Effector memory CD8-positive, alpha-beta T cell (primary cell): ENCODE measurements at regions not wholly inside any gene's neighbourhood (a gene's known extent, or its start where the extent isn't known, plus 50 kb on each side); places are given as distances from the start of the nearest gene placed in this dataset.

Experiments used
- ATAC-seq: fragments of 150-1000 bp; cut with Tn5 transposase; replicated peaks from 2 replicates; pipeline ENCODE4 v1.10.0; 2021; ENCODE audit warnings: mild to moderate bottlenecking, moderate library complexity
- DNase-seq, 3 experiments: peaks; one replicate each; pipeline ENCODE4 v3.0.0; 2021
- H3K27ac Mint-ChIP-seq, 2 donors: one replicate each; pipeline ENCODE4 v1.8.0; 2022; ENCODE audit warnings: mild to moderate bottlenecking in 2 of 2, mixed read lengths in 2 of 2, moderate library complexity in 2 of 2
- H3K27me3 Mint-ChIP-seq, 2 donors: one replicate each; pipeline ENCODE4 v1.8.0; 2022; ENCODE audit warnings: mixed read lengths in 2 of 2
- H3K36me3 Mint-ChIP-seq: one replicate; pipeline ENCODE4 v1.8.0; 2022; ENCODE audit warnings: mild to moderate bottlenecking, moderate library complexity, mixed read lengths; ENCODE audit not compliant: insufficient read depth
- H3K4me1 Mint-ChIP-seq, 2 donors: one replicate each; pipeline ENCODE4 v1.8.0; 2022; ENCODE audit warnings: low read depth in 2 of 2, mixed read lengths in 2 of 2
- H3K4me3 Mint-ChIP-seq, 2 donors: one replicate each; pipeline ENCODE4 v1.8.0; 2022; ENCODE audit warnings: mild to moderate bottlenecking in 2 of 2, mixed read lengths in 2 of 2, moderate library complexity in 2 of 2
- H3K9me3 Mint-ChIP-seq, 2 donors: one replicate each; pipeline ENCODE4 v1.8.0; 2022; ENCODE audit warnings: mixed read lengths in 2 of 2

GRCh38 chr2:217735034-217735433, 267.8 kb downstream of the TNS1 start:
- no peak for ATAC-seq
- Mint-ChIP-seq H3K36me3 (no peaks in the 10 kb centered on the region), H3K9me3 (no peaks in the 10 kb centered on the region), H3K4me3 (no peak overlapping the region), H3K27me3 (peaks cover 15 to 46% of the 10 kb centered on the region in 2 donors), H3K4me1 (no peaks in the 10 kb centered on the region), H3K27ac (no peak overlapping the region)
- DNase-seq, result no peak

DNA sequence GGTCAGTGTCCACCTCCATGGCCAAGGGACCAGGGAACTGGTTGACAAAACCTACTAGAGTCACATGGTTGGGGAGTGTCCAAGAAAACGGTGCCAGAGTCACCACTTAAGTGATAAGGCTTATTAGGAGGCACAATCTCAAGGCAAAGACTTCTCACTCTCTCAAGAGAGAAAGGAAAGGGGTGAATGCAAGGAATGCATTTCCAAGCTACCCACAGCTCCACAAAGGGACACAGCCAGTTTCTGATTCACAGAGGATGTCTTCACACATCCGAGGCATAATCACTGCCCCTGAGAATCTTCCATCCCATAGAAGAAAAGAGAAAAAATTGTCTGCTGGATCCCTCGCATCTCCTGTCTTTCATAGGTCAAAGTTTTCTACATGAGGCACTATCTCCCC, 269.3 kb downstream of the TNS1 start:
- Mint-ChIP-seq H3K4me1 (no peaks in the 10 kb centered on the region), H3K4me3 (no peak overlapping the region), H3K36me3 (no peaks in the 10 kb centered on the region), H3K27ac (no peak overlapping the region), H3K9me3 (no peaks in the 10 kb centered on the region), H3K27me3 (peaks cover 15 to 46% of the 10 kb centered on the region in 2 donors)
- no peak for DNase-seq
- no peak for ATAC-seq

DNA sequence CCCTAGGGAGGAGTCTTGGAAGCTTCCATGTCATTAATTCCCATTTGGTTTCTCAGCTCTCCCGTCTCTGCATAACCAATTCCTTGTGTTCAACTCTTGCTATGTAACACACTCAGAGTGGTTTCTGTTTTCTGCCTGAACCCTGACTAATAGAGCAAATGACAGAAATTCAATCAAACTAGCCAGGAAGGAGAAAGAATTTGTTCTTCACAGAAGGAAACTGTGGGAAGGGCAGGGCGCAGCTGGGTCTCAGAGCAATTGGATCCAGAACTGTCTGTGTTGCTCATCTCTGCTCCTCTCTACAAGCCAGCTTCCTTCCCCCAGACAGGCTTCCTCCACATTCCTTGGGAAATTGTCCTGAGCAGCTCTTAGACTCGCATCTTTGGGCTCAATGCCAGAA, 269.8 kb downstream of the TNS1 start:
- DNase-seq, result no peak
- H3K4me3 Mint-ChIP-seq, result no peak overlapping the region

DNA sequence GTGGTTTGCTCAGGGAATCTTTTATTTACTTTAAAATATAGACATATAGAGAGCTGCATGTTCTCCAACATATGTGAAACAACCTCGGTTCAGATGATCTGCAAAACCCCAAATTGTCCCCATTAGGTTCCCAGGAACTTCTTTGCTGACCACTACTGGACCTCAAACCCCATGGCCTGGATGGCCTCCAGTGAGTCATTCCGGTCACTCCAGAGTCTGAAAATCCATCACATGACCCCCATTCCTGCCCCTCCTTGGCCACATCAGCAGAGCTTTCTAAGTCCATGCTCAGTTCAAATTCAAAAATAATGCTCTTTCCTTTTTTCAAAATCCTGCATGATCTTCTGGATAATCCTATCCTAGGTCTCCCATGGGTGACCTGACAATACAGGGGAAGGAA, 271.0 kb downstream of the TNS1 start:
- ATAC-seq, result no peak
- H3K36me3 Mint-ChIP-seq, result no peaks in the 10 kb centered on the region
- no peak overlapping the region for H3K27ac Mint-ChIP-seq
- H3K4me3 Mint-ChIP-seq, result no peak overlapping the region
- peaks cover 15 to 45% of the 10 kb centered on the region in 2 donors for H3K27me3 Mint-ChIP-seq
- H3K4me1 Mint-ChIP-seq, result no peaks in the 10 kb centered on the region
- H3K9me3 Mint-ChIP-seq, result no peaks in the 10 kb centered on the region
- no peak for DNase-seq

More for the DNA sequence above, 269.8 kb downstream of the TNS1 start:
- no peaks in the 10 kb centered on the region for H3K4me1 Mint-ChIP-seq
- H3K36me3 Mint-ChIP-seq, result no peaks in the 10 kb centered on the region
- H3K9me3 Mint-ChIP-seq, result no peaks in the 10 kb centered on the region
- H3K27ac Mint-ChIP-seq, result no peak overlapping the region
- peaks cover 15 to 42% of the 10 kb centered on the region in 2 donors for H3K27me3 Mint-ChIP-seq
- no peak for ATAC-seq

DNA sequence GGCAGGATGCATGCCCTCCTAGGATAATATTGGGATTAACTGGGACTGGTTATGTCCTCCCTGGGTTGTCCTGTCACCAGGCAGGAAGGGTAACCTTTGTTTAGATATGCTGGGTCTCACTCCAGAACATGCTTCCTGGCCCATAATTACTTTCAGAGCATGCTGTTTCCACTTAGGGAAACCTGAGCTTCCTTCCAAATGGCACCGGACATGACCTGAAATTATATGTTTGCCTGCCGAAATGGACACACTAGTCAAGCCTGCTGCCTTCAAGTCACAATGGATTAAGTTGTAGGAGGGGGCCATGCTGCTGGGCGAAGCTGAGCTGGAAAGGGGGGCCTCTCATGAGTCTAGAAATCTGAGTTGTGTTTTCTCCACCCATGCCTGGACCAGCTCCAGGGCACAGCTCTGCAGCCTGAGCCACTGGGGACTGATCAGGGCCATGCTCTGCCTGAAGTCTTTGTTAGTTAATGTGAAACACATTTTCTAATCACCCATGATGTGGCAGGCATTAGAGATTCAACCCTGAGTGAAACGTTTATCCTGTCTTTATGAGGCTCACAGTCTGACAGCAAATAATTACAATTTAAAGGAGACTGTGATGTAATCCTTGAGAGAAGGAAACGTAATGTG, 273.3 kb downstream of the TNS1 start:
- no peaks in the 10 kb centered on the region for H3K9me3 Mint-ChIP-seq
- H3K27ac Mint-ChIP-seq, result no peak overlapping the region
- H3K4me1 Mint-ChIP-seq, result no peaks in the 10 kb centered on the region
- no peaks in the 10 kb centered on the region for H3K36me3 Mint-ChIP-seq
- no peak overlapping the region for H3K4me3 Mint-ChIP-seq
- ATAC-seq (no peak), DNase-seq (no peak)
- H3K27me3 Mint-ChIP-seq, result peaks cover 15 to 35% of the 10 kb centered on the region in 2 donors

GRCh38 chr2:217727801-217728200, 275.0 kb downstream of the TNS1 start:
- Mint-ChIP-seq H3K27ac (no peak overlapping the region), H3K36me3 (no peaks in the 10 kb centered on the region), H3K4me1 (no peaks in the 10 kb centered on the region), H3K9me3 (no peaks in the 10 kb centered on the region), H3K4me3 (no peak overlapping the region), H3K27me3 (peaks cover 11 to 31% of the 10 kb centered on the region in 2 donors)
- ATAC-seq, result no peak
- no peak for DNase-seq

DNA sequence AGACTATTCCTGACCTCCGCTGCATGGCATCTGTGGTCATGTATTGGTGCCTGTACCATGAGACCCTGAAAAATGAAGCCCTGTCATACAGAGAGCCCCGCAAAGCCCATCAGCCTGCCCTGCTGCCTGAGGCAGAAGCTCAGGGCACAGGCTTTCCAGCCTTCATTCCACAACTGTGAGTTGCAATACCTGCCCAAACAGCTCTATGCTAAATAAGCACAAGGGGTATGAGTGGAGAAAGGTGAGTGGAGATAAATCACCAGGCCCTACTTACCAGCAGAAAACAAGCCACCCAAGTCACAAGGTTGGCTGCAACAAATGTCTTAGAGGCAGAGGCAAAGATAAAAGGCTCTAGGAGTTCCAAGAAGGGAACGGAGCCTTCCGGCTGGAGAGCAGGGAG, 277.4 kb downstream of the TNS1 start:
- no peak for ATAC-seq
- Mint-ChIP-seq H3K36me3 (no peaks in the 10 kb centered on the region), H3K27ac (no peak overlapping the region), H3K4me1 (no peaks in the 10 kb centered on the region), H3K27me3 (peaks cover 0 to 16% of the 10 kb centered on the region in 2 donors), H3K9me3 (no peaks in the 10 kb centered on the region), H3K4me3 (no peak overlapping the region)
- no peak for DNase-seq

GRCh38 chr2:217724471-217724870, 278.3 kb downstream of the TNS1 start:
- no peak overlapping the region for H3K4me3 Mint-ChIP-seq

DNA sequence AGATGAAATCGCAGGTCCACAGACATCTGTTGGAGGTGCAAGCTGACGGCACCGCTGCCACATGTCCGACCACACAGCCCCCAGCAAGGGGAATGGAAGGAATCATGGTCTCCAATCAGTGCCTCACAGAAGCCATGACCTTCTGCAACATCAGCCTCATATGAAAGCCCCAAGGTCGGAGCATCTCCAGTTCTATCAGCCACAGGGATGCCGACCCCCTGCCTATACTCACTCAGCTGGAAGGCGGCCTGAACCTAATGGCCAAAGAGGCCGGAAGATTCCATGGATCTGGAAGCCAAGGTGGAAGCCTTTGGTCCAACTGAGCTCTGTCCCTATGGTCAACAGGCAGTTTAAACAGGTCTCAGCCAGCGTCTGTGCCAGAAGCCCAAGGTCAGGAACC, 278.8 kb downstream of the TNS1 start:
- Mint-ChIP-seq H3K9me3 (no peaks in the 10 kb centered on the region), H3K27ac (no peak overlapping the region), H3K27me3 (peaks cover 0 to 23% of the 10 kb centered on the region in 2 donors), H3K36me3 (no peaks in the 10 kb centered on the region), H3K4me1 (no peaks in the 10 kb centered on the region), H3K4me3 (no peak overlapping the region)
- DNase-seq (no peak), ATAC-seq (no peak)

More at GRCh38 chr2:217724471-217724870, 278.3 kb downstream of the TNS1 start:
- peaks cover 0 to 18% of the 10 kb centered on the region in 2 donors for H3K27me3 Mint-ChIP-seq
- no peak for DNase-seq
- no peaks in the 10 kb centered on the region for H3K9me3 Mint-ChIP-seq
- no peaks in the 10 kb centered on the region for H3K36me3 Mint-ChIP-seq
- H3K4me1 Mint-ChIP-seq, result no peaks in the 10 kb centered on the region
- no peak for ATAC-seq
- no peak overlapping the region for H3K27ac Mint-ChIP-seq

GRCh38 chr2:217722883-217723472, 279.8 kb downstream of the TNS1 start:
- ATAC-seq (no peak), DNase-seq (no peak)
- no peaks in the 10 kb centered on the region for H3K4me1 Mint-ChIP-seq
- no peak overlapping the region for H3K4me3 Mint-ChIP-seq
- H3K27ac Mint-ChIP-seq, result no peak overlapping the region
- no peaks in the 10 kb centered on the region for H3K9me3 Mint-ChIP-seq
- H3K36me3 Mint-ChIP-seq, result no peaks in the 10 kb centered on the region
- peaks cover 6 to 33% of the 10 kb centered on the region in 2 donors for H3K27me3 Mint-ChIP-seq

- H3K27me3 Mint-ChIP-seq, result peaks cover 23 to 29% of the 10 kb centered on the region in 2 donors
- H3K27ac Mint-ChIP-seq, result no peak overlapping the region
- peaks cover 0 to 3% of the 10 kb centered on the region in 2 donors for H3K4me1 Mint-ChIP-seq
- ATAC-seq (no peak), DNase-seq (no peak)
- H3K36me3 Mint-ChIP-seq, result no peaks in the 10 kb centered on the region
- H3K4me3 Mint-ChIP-seq, result no peak overlapping the region
- H3K9me3 Mint-ChIP-seq, result no peaks in the 10 kb centered on the region
These were observed 285.1 kb downstream of the TNS1 start for GRCh38 chr2:217717646-217718045.

DNA sequence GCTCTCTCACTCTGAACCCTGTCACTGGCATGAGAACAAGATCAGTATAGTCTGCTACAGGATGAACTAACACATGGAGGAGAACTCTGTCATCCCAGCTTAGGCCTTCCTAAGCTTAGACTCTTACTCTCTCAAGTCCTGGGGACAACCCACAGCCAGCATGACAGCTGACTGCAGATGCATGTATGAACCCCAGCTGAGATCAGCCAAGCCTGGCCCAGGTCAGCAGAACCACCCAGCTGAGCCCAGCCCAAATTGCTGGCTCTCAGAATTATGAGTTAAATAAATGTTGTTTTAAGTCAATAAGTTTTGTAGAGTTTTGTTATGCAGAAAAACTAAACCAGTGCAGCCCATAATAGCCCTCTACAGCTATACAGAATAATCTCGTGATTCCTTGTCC, 287.3 kb downstream of the TNS1 start:
- Mint-ChIP-seq H3K4me3 (no peak overlapping the region), H3K9me3 (no peaks in the 10 kb centered on the region), H3K36me3 (no peaks in the 10 kb centered on the region), H3K27me3 (peaks cover 33% of the 10 kb centered on the region in 2 donors), H3K27ac (peak overlapping the region in 1 of 2 donors; percentile 42), H3K4me1 (peaks cover 0 to 3% of the 10 kb centered on the region in 2 donors)
- ATAC-seq (no peak), DNase-seq (no peak)

DNA sequence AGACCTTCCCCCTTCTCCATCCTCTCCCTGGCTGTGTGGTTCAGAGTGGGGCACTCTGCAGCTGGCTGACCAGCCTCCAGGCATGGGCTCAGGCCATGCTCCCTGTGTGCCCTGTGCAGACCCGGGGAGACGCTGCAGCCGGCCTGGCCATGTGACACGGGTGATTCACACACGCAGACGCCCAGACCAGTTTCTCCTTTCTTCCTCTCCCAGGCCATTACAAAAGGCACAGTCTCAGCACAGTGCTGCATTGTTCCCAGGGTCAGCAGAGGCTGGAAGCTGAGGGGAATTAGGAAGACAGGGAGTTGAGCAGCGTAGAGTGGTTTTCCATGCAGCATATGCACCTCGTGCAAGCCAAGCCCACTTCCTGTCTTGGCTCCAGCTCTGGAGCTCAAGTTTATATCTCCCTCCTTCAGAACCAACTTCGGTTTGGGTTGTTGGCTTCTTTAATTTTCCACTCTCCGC, 288.5 kb downstream of the TNS1 start:
- Mint-ChIP-seq H3K4me3 (no peak overlapping the region), H3K9me3 (no peaks in the 10 kb centered on the region), H3K4me1 (peaks cover 0 to 3% of the 10 kb centered on the region in 2 donors), H3K27ac (no peak overlapping the region), H3K36me3 (no peaks in the 10 kb centered on the region), H3K27me3 (peaks cover 32 to 38% of the 10 kb centered on the region in 2 donors)
- DNase-seq (no peak), ATAC-seq (no peak)
